Transverse colon (tissue), 4 donors: ENCODE measurements at regions not wholly inside any gene's neighbourhood (a gene's known extent, or its start where the extent isn't known, plus 50 kb on each side); places are given as distances from the start of the nearest gene placed in this dataset.

Experiments used
- POLR2AphosphoS5 ChIP-seq, 3 donors: sonication (generic); formaldehyde crosslinking; IDR thresholded peaks; one replicate each; pipeline ENCODE4 v1.6.1; 2016; ENCODE audit warnings: antibody characterized with exemption in 3 of 3
- TF ChIP-seq, protein P1 (sequence below), 5 experiments: fragments of 200-600 bp in 3 of 5; fragments of 450-650 bp in 2 of 5; sonication (generic) in 3 of 5; IDR thresholded peaks; 1 replicate in 2 of 5; 2 replicates in 3 of 5; pipeline ENCODE4 v1.5.1; 2016 to 2017; ENCODE audit warnings: antibody characterized with exemption in 5 of 5, inconsistent platforms in 3 of 5, mild to moderate bottlenecking in 2 of 5, moderate library complexity in 1 of 5

DNA sequence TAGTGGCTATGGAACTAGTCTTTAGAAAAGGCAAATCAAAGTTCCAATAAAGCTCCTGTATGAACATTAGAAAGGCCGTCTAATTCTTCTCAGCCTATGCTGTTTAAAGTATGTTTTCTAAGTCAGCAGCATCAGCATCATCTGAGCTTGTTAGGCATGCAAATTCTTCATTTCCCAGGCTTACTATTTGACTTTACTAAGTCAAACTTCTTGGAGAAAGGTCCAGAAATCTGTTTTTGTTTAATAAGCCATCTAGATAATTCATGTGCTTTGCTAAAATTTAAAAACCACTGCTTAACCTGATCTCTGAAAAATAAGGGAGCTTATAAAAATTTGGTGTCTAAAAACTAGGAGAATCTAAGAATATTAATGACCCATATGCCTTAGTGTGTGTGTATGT is 200.2 kb upstream of the SGCD start:
- TF ChIP-seq, protein P1, sequence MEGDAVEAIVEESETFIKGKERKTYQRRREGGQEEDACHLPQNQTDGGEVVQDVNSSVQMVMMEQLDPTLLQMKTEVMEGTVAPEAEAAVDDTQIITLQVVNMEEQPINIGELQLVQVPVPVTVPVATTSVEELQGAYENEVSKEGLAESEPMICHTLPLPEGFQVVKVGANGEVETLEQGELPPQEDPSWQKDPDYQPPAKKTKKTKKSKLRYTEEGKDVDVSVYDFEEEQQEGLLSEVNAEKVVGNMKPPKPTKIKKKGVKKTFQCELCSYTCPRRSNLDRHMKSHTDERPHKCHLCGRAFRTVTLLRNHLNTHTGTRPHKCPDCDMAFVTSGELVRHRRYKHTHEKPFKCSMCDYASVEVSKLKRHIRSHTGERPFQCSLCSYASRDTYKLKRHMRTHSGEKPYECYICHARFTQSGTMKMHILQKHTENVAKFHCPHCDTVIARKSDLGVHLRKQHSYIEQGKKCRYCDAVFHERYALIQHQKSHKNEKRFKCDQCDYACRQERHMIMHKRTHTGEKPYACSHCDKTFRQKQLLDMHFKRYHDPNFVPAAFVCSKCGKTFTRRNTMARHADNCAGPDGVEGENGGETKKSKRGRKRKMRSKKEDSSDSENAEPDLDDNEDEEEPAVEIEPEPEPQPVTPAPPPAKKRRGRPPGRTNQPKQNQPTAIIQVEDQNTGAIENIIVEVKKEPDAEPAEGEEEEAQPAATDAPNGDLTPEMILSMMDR (IDR thresholded peaks at IDR 0.05) = no peak
- TF ChIP-seq POLR2AphosphoS5 (IDR thresholded peaks at IDR 0.05) = no peak
